BJ (cell line): ENCODE measurements at regions not wholly inside any gene's neighbourhood (a gene's known extent, or its start where the extent isn't known, plus 50 kb on each side); places are given as distances from the start of the nearest gene placed in this dataset.

Experiments used
- CTCF ChIA-PET: fragments of 350-600 bp; formaldehyde crosslinking; extraction: SDS; loops from one replicate; lab custom pipeline; 2021; ENCODE audit warnings: antibody characterized with exemption, inconsistent platforms; lab: Yijun Ruan, JAX
- POLR2A ChIA-PET: fragments of 300-600 bp; sonication (Branson Sonifier 250); formaldehyde crosslinking; extraction: SDS; loops from one replicate; lab custom pipeline; 2021; ENCODE audit warnings: antibody characterized with exemption; lab: Charles Lee
- DNase-seq: peaks from one replicate; pipeline ENCODE4 v3.0.0-alpha.2; 2011; ENCODE audit warnings: low read depth
- H3K27me3 ChIP-seq: 2 replicates; pipeline ENCODE4 v1.6.0; 2011; ENCODE audit warnings: low read length; ENCODE audit not compliant: control insufficient read depth, insufficient read depth
- H3K36me3 ChIP-seq: 2 replicates; pipeline ENCODE4 v1.5.1; 2011; ENCODE audit warnings: low read length; ENCODE audit not compliant: control insufficient read depth, insufficient read depth
- H3K4me3 ChIP-seq: 2 replicates; pipeline ENCODE4 v1.5.1; 2011; ENCODE audit warnings: low read depth, mild to moderate bottlenecking, control low read depth, low read length
- CTCF ChIP-seq: IDR thresholded peaks from 2 replicates; pipeline ENCODE4 v1.5.1; 2011; ENCODE audit warnings: low read depth, mild to moderate bottlenecking, control low read depth, inconsistent platforms, low read length, moderate library complexity; ENCODE audit not compliant: insufficient read depth

- no peaks in the 10 kb centered on the region for H3K36me3 ChIP-seq
- ChIA-PET POLR2A (no interaction called here), CTCF (no interaction called here)
- no peak for TF ChIP-seq CTCF
- no peak for DNase-seq
- no peak overlapping the region for H3K4me3 ChIP-seq
- no peaks in the 10 kb centered on the region for H3K27me3 ChIP-seq
Observed at GRCh38 chr10:128500642-128501041, 374.4 kb upstream of the MKI67 start.

- no peaks in the 10 kb centered on the region for H3K36me3 ChIP-seq
- H3K4me3 ChIP-seq = no peak overlapping the region
- CTCF ChIA-PET = no interaction called here
- POLR2A ChIA-PET = no interaction called here
- no peak for TF ChIP-seq CTCF
- no peaks in the 10 kb centered on the region for H3K27me3 ChIP-seq
- no peak for DNase-seq
Observed at GRCh38 chr10:128505346-128505745, 379.1 kb upstream of the MKI67 start.

GRCh38 chr10:128506423-128506822 is 380.2 kb upstream of the MKI67 start:
- Histone ChIP-seq H3K27me3 (no peaks in the 10 kb centered on the region), H3K36me3 (no peaks in the 10 kb centered on the region), H3K4me3 (no peak overlapping the region)
- no peak for TF ChIP-seq CTCF
- DNase-seq = no peak
- ChIA-PET CTCF (no interaction called here), POLR2A (no interaction called here)

GRCh38 chr10:128507066-128507465 is 380.8 kb upstream of the MKI67 start:
- POLR2A ChIA-PET = no interaction called here
- TF ChIP-seq CTCF = no peak
- Histone ChIP-seq H3K4me3 (no peak overlapping the region), H3K36me3 (no peaks in the 10 kb centered on the region), H3K27me3 (no peaks in the 10 kb centered on the region)
- CTCF ChIA-PET = no interaction called here
- no peak for DNase-seq

- Histone ChIP-seq H3K4me3 (no peak overlapping the region), H3K36me3 (no peaks in the 10 kb centered on the region), H3K27me3 (no peaks in the 10 kb centered on the region)
- CTCF ChIA-PET = no interaction called here
- POLR2A ChIA-PET = no interaction called here
- no peak for TF ChIP-seq CTCF
- DNase-seq = no peak
Observed at GRCh38 chr10:128511284-128511683, 385.1 kb upstream of the MKI67 start.
